Natural killer cell (primary cell): ENCODE measurements at regions not wholly inside any gene's neighbourhood (a gene's known extent, or its start where the extent isn't known, plus 50 kb on each side); places are given as distances from the start of the nearest gene placed in this dataset.

ENCODE experiments used
- ATAC-seq, 3 donors: fragments of 150-1000 bp in 2 of 3; fragments of 200-7000 bp in 1 of 3; cut with Tn5 transposase; 1 replicate in 1 of 3; 2 replicates in 2 of 3; pipeline ENCODE4 v1.10.0; 2021; ENCODE audit warnings: mild to moderate bottlenecking in 2 of 3, moderate library complexity in 2 of 3
- DNase-seq, 2 donors: peaks; one replicate each; pipeline versions ENCODE4 v3.0.0 to v3.0.0-alpha.2; 2013 to 2021; ENCODE audit warnings: mixed read lengths in 1 of 2
- H3K27ac ChIP-seq: one replicate; pipeline ENCODE4 v1.5.1; 2013; ENCODE audit warnings: mild to moderate bottlenecking, low read length
- H3K27me3 ChIP-seq: one replicate; pipeline ENCODE4 v1.6.1; 2013; ENCODE audit warnings: low read length; ENCODE audit not compliant: control insufficient read depth, insufficient read depth
- H3K36me3 ChIP-seq: one replicate; pipeline ENCODE4 v1.6.1; 2013; ENCODE audit warnings: low read length; ENCODE audit not compliant: control insufficient read depth, insufficient read depth
- H3K4me1 ChIP-seq: one replicate; pipeline ENCODE4 v1.6.1; 2013; ENCODE audit warnings: low read length; ENCODE audit not compliant: control insufficient read depth, insufficient read depth
- H3K4me3 ChIP-seq: one replicate; pipeline ENCODE4 v1.5.1; 2013; ENCODE audit warnings: low read length
- H3K9me3 ChIP-seq: one replicate; pipeline ENCODE4 v1.6.1; 2013; ENCODE audit warnings: low read length; ENCODE audit not compliant: control insufficient read depth, insufficient read depth
- H3K27ac Mint-ChIP-seq, 2 donors: one replicate each; pipeline ENCODE4 v1.8.0; 2022; ENCODE audit warnings: mild to moderate bottlenecking in 2 of 2, mixed read lengths in 2 of 2, moderate library complexity in 1 of 2
- H3K27me3 Mint-ChIP-seq, 2 donors: one replicate each; pipeline ENCODE4 v1.8.0; 2022; ENCODE audit warnings: low read depth in 2 of 2, mixed read lengths in 2 of 2
- H3K36me3 Mint-ChIP-seq: one replicate; pipeline ENCODE4 v1.8.0; 2022; ENCODE audit warnings: mixed read lengths
- H3K4me1 Mint-ChIP-seq, 2 donors: one replicate each; pipeline ENCODE4 v1.8.0; 2022; ENCODE audit warnings: mixed read lengths in 2 of 2
- H3K4me3 Mint-ChIP-seq: one replicate; pipeline ENCODE4 v1.8.0; 2022; ENCODE audit warnings: mild to moderate bottlenecking, moderate library complexity, mixed read lengths
- H3K9me3 Mint-ChIP-seq, 2 donors: one replicate each; pipeline ENCODE4 v1.8.0; 2022; ENCODE audit warnings: mixed read lengths in 2 of 2
- CTCF ChIP-seq: fragments of 200-600 bp; IDR thresholded peaks from one replicate; pipeline ENCODE4 v1.8.0; 2022; ENCODE audit warnings: antibody characterized with exemption
- WGBS: methylation state at CpG from one replicate; pipeline ENCODE4 v1.1.7; 2013; ENCODE audit warnings: missing lambda C conversion rate; ENCODE audit not compliant: insufficient coverage; 5-methylcytosine and 5-hydroxymethylcytosine counted together
- intact Hi-C: fragments of 100-400 bp; cut with micrococcal nuclease; formaldehyde crosslinking; loops from one replicate; pipeline ENCODE4 v1.14.2; 2022

GRCh38 chr15:95303713-95304112 lies 1026.8 kb upstream of the NR2F2 start:
- no peaks in the 10 kb centered on the region for H3K36me3 ChIP-seq
- H3K4me3 ChIP-seq: no peak overlapping the region
- Mint-ChIP-seq H3K27me3 (peaks cover 48 to 73% of the 10 kb centered on the region in 2 donors), H3K4me3 (no peak overlapping the region), H3K36me3 (no peaks in the 10 kb centered on the region), H3K4me1 (peaks cover 17 to 25% of the 10 kb centered on the region in 2 donors), H3K27ac (no peak overlapping the region), H3K9me3 (no peaks in the 10 kb centered on the region)
- intact Hi-C loops: no loop called here
- ATAC-seq (no peak), DNase-seq (no peak)
- H3K27ac ChIP-seq: no peak overlapping the region
- peaks cover 5% of the 10 kb centered on the region for H3K4me1 ChIP-seq
- 84% methylated on average over 4 of the region's 4 CpGs for WGBS
- no peak for TF ChIP-seq CTCF
- no peaks in the 10 kb centered on the region for H3K9me3 ChIP-seq
- H3K27me3 ChIP-seq: peaks cover 25% of the 10 kb centered on the region

- no peak overlapping the region for H3K4me3 ChIP-seq
- no peak for TF ChIP-seq CTCF
- no peaks in the 10 kb centered on the region for H3K9me3 ChIP-seq
- peaks cover 4% of the 10 kb centered on the region for H3K4me1 ChIP-seq
- no peaks in the 10 kb centered on the region for H3K36me3 Mint-ChIP-seq
- ATAC-seq (peak in 2 of 3 donors; percentile 34 to 50), DNase-seq (no peak)
- no peak overlapping the region for H3K27ac ChIP-seq
- H3K27me3 ChIP-seq: peaks cover 23% of the 10 kb centered on the region
- peaks cover 15 to 20% of the 10 kb centered on the region in 2 donors for H3K4me1 Mint-ChIP-seq
- intact Hi-C loops: no loop called here
- H3K27ac Mint-ChIP-seq: no peak overlapping the region
- H3K9me3 Mint-ChIP-seq: no peaks in the 10 kb centered on the region
- H3K36me3 ChIP-seq: no peaks in the 10 kb centered on the region
- 23% methylated on average over 12 of the region's 12 CpGs for WGBS
- peaks cover 49 to 73% of the 10 kb centered on the region in 2 donors for H3K27me3 Mint-ChIP-seq
- H3K4me3 Mint-ChIP-seq: no peak overlapping the region
Observed at GRCh38 chr15:95304151-95304946, 1026.2 kb upstream of the NR2F2 start.

DNA sequence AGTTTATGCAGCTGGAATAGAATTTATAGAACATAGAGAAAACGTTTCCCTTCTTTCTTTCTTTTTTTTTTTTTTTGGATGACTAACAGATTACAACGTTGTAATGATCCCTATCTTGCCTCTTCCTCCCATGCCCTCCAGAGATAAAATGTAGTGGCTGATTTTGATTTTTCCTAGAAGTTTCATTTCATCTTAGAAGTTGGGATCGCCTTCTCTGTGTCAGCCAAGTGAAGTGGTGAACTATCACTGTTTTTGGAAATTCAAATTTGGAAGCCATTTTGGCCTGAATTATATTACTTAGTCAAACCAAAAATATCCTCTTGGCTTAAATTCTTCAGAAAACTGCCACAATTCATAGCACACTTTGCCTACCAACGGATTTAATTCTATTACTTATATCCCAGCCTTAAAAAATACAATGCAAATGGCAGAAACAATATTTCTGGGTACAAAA lies 1025.5 kb upstream of the NR2F2 start:
- no peak overlapping the region for H3K4me3 Mint-ChIP-seq
- 92% methylated on average over 2 of the region's 4 CpGs for WGBS

More for the DNA sequence above, 1025.5 kb upstream of the NR2F2 start:
- H3K27ac Mint-ChIP-seq: no peak overlapping the region
- Histone ChIP-seq H3K4me3 (no peak overlapping the region), H3K27me3 (peaks cover 23% of the 10 kb centered on the region), H3K36me3 (no peaks in the 10 kb centered on the region), H3K9me3 (no peaks in the 10 kb centered on the region), H3K4me1 (peaks cover 4% of the 10 kb centered on the region), H3K27ac (no peak overlapping the region)
- peaks cover 15 to 20% of the 10 kb centered on the region in 2 donors for H3K4me1 Mint-ChIP-seq
- ATAC-seq (no peak), DNase-seq (no peak)
- H3K9me3 Mint-ChIP-seq: no peaks in the 10 kb centered on the region
- intact Hi-C loops: no loop called here
- no peak for TF ChIP-seq CTCF
- no peaks in the 10 kb centered on the region for H3K36me3 Mint-ChIP-seq
- peaks cover 51 to 79% of the 10 kb centered on the region in 2 donors for H3K27me3 Mint-ChIP-seq
